HG03520 (cell line): ENCODE measurements at regions not wholly inside any gene's neighbourhood (a gene's known extent, or its start where the extent isn't known, plus 50 kb on each side); places are given as distances from the start of the nearest gene placed in this dataset.
A peak's percentile ranks its signal among the peaks of the same experiment; 100 is the strongest.
"Not testable (repeated sequence)": the region's sequence is repeated elsewhere in the genome, so short reads cannot be mapped to it uniquely, and the experiment has no call there.

ENCODE experiments used
- ATAC-seq: cut with Tn5 transposase; IDR thresholded peaks from one replicate; pipeline ENCODE4 v1.9.1; 2021; ENCODE audit warnings: mild to moderate bottlenecking, moderate library complexity; ENCODE audit not compliant: unreplicated experiment

DNA sequence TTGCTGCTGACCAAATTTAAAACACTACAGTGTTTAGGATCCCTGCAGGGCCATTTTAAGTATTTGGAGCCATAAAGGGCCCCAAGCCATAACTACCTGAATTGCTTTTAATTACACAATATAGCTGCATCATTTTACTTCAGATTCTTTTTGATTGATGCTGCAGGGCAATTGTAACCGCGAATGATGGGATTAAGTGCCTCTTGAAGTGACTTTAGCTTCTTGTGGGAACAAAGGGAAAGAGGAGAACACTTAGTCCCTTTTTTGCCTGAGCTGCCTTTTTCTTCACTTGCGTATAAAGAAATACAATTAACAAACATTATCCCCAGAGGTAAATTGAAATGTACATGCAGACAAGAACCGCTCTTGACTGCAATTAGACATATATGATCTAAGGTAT is 228.5 kb downstream of the ZIC5 start:
- no peak for ATAC-seq

DNA sequence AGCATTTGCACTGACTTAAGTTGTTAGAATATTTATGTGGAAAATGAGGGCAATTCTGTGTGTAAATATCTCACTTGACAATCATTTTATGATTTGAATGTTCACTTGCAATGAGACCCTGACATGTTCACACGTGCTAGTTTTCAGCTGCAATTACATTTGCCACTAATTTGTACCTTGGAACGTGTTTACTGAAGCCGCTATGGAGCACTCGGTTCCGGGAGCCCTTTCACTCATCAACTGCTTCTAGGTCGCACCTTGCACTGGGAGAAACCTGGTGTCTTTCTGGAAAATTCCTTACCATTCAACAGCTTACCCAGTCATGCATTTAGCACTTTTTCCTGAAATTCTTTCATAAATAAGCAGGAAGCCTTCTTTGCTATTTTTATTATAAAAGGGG is 229.6 kb downstream of the ZIC5 start:
- ATAC-seq = no peak

DNA sequence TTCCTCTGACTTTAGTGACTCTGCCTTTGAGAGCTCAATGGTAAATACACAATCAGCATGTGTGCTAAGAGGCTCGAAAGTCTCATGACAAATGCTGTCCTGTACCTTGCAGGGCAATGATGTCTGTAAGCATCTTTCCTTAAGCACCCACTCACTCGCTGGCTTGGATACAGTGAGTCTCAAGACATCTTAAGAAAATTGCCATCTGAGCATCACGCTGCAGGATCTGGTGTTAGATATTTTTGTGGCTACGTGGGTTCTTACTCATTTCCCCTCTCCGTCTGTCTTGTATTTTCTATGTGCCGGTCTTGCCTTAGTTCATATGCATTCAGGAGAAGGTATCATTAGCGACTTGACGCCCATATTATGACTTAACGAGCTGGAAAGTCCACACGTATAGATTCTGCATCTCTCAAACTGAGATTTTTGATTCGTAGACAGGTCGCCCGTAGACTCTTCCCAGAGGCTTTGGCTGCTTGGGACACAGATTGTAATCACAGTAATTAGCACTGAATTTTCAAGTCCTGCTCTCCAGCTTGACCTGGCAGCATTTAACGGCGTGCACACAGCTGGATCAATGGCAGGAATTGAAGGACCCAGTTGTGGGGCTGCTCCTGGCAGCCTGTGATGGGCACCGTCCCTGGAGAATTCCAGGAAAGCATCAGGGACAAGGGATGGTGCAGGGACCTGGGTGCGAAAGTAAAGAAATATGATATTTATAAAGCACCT is 231.2 kb downstream of the ZIC5 start:
- ATAC-seq = no peak

DNA sequence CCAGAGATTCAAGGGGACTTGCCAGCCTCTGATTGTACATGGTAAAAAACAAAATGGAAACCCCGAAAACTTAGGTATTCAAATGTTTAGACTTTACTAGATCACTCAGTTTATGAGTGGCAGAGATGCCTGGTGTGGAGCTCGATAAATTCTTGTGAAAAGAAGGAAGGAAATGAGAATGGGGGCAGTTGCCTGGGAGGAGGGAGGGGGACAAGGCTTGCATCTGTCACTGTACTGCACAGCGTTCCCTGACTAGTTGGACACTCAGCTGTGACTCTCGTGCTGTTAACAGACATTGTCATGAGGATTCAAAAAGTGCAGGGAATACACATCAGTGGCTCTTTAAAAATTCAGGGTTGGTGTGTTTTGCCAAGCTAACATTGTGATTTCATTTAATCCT is 232.9 kb downstream of the ZIC5 start:
- ATAC-seq = no peak

DNA sequence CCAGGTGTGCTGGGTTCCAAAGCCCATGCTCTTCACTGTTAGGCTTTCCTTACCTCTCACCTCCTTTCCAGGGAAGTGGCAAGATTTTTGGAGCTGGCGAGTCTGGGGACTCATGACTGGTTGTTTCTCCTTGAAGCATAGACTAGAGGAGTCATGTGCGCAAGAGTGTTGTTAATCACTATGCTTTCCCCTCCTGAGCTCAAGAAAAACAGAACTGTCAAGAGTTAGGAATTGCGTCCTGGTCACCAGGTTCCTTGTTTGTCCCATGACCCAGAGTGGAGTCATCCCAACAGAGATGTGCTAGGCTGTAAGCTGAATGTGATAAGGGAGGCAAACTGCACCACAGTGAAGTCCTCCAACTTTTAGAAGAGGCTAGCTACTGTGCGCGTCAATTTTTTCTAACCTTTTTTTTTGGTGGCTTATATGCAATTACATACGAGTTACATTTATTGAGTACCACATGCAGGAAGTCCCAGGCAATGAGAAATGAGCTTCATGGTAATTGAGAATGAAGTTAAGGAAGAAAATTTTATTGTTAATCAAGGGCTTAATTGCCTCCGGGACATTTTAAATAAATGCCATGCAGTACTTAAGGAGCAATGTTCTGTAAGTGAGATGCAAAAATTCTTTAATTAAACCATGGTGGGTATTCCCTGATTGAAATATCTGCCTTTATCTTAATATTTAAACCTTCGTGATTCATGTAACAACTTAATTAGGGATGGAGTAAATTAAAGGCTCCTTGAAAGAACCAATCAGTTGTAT is 233.9 kb downstream of the ZIC5 start:
- ATAC-seq = no peak

DNA sequence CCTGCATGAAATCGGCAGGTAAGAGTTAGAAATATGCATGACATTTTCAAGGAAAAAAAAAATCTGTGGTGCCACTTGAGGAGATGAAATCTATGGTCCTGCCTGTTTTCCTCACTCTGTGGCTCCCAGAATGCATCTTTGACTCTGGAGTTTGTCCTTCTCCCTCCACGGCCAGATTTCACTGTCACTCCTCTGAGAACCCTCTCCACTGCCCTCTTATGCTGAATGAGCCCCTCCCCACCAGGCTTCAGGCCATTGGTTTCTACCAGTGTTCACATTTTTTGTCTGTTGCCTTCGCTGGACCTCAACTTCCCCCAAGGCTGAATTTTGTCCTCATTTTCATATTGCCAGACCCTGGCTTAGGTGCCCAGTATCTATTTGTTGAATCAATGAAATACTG is 235.0 kb downstream of the ZIC5 start:
- ATAC-seq = no peak

DNA sequence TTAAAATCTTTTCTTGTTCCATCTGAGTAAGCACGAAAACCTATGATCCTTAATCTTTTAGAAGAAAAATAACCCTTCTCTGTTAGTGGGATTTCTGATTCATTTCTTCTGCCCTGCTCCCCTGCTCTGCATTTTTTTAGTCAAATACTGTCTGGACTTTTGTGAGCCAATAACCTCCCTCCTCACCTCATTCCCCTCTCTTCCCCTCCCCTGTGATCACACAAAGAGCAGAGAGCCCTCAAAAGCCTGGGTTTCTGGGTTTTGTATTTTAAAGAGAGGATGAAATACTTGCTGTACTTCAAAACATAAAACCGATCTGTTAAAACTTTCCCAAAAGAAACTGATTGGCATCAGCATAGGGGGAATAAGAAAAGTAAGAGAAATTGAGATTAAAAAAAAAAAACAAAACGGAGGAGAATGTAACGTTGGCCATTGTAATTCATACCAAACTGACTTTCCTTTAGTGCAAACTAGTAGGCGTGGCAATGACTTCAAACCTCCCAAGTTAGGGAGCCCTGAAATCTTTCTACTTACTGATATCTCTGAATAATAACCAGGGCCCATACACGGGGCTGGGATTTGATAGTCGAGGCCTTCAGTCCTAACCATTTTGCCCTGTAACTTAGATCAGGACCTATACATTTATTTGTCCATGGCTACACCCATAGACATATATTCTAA is 232.9 kb downstream of the TM9SF2 start:
- no peak for ATAC-seq

DNA sequence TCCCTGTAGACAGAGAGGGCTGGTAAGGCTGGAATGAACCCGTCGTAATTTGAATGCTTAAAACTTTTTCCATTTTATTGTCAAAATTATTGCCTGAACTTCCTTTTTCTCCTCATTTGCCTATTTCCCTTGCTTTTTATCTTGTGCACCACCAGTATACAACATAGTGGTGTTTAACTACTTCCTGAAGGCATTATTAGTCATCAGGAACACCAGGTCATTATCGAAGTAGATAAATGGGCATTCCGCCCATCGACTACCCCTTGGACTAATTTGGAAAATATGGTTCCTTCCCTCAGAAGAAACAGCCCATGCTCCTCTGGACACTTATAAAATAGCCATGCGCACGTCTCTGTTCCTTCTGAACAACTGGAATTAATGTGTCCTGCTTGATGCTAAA is 232.1 kb downstream of the TM9SF2 start:
- no peak for ATAC-seq

DNA sequence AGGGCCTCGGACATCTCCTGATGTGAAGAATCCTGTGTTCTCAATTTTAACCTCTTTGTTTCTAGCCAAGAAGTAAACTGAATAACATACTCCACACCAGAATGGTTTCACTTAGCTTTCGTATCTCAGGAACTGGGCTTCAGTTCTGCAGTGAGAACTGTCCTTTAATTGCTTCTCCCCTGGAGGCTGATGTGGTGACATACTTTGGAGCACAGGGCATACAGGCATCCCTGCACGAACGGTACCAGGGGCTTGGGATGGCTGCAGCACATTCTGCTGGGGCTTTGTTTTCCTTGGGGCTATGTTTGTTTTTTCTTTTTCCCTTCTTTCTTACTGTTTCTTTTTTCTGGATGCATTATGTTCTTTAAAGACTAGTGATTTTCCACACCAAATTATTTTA is 230.5 kb downstream of the TM9SF2 start:
- ATAC-seq = no peak

DNA sequence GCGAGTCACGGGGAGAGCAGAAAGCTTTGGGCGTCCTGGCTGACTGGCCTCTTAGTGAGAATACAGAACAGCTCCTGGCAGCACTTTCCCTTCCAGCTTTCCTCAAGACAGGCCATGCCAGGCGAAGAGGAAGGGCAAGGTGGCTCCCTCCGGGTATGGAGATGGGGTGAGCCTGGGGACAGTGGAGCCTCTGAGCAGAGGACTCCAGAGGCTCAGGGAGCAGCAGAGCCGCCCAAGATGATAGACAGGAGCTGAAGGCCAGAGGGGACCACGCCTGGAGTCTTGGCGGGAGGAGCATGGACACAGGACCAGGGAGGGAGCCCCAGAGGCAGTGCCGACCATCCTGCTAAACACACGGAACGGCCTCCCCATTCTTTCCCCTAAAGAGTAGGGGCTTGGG is 229.1 kb downstream of the TM9SF2 start:
- ATAC-seq = no peak

DNA sequence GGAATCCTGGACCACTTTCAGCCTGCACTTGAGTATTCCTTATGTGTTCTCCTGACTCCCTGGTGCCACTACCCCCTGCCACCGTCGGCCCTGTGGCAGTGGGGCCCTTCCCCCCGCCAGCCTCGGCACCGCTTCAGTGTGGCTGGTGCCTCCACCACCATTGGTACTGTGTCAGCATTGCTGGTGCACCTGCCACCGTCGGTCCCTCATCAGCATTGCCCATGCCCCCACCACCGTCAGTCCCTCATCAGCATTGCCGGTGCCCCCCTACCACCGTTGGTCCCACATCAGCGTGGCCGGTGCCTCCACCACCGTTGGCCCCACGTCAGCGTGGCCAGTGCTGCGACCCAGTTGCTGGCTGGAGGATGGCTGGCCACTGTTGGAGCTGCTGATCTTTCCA is 228.5 kb downstream of the TM9SF2 start:
- ATAC-seq = no peak

DNA sequence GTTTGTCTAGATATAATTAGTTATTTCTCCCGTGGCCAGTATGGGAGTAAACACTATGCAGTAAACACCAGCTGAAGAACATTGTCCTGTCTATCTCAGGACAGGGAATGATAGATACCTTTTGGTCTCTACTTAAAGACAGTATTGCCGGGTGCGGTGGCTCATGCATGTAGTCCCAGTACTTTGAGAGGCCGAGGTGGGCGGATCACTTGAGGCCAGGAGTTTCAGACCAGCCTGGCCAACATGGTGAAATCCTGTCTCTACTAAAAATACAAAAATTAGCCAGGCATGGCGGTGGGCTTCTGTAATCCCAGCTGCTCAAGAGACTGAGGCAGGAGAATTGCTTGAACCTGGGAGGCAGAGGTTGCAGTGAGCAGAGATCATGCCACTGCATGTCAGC is 226.4 kb downstream of the TM9SF2 start:
- not testable (repeated sequence) for ATAC-seq

DNA sequence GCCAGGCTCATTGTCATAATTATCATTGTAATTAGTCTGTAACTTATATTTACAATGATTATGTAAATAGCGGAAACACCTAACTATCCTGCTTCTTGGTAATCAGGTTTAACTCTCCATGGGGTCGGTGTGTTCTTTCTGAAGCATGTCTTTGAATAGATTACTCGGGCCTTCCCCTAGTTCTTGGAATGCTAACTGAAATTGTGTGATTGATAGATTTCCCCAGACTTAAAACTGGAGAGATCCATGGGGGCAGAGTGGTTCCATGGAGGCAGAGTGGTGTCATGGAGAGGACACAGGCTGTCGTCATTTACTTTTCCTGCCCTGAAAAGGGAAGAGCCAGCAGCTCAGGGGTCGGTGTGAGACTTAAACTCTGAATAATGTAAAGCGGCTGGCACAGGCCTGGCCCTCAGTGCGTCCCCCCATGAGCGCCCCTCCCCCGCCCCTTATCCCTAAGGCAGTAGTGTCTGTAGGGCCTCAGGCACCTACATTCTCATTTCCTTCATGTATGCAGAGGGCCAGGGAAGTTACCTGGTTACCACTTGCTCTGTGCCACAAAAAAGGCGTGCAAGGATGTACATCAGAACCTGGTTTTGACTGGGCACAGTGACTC is 225.1 kb downstream of the TM9SF2 start:
- no peak for ATAC-seq

DNA sequence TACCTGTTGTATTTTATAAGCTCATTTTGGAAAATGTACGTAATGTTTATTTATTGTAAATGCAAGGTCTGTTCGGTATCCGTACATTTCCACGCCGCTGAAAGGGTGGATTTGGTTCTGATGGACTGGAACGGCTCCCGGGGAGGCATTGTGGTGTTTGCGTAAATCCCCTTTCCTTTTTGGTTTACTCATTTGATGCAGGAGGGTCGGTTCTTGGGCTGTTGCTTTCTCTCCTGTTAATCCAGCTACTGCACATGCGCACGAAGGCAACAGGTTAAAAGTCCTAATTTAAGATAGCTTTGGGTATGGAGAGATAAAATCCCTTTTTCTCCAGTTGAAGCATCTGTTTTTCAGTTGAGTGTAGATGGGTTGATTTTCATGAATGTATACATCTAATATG is 224.4 kb downstream of the TM9SF2 start:
- ATAC-seq = no peak

DNA sequence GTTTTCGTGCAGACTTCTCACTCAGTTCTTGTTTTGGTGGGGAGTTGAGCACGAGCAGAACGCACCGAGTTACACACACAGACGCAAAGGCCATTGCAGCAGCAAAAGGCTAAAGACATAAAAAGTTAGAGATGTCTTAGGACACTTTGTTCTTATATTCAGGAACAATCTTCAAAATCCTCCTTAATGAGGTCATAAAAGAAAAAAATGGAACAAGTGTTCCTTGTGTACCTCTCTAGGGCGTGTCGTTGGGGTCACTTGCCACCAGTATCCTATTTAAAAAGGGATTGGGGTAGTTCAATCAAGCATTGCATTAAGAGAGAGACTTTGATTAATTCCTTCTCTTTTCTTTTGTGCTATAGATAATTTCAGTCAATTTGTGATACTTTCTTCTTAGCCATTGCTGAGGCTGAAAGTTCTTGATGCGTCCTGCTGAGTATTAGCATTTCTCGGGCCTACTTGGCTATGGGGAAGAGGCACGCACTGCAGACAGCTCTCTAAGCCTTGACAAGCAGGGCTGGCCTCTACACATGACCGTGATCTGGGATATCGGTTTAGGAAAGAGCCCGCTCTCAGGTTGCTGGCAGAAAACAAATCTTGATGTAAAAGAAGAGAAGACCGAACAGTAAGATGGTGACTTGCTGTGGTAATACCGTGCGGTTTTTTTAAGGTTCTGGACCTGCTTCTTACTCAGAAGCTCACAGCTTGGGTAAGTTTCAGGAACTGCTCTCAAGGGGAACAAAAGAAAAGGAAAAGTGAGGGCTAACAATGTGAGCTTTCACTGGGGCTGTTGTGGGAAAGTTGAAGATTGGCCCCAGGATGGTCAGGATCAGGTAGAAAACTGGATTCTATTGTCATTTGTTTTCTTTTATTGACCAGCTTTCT is 223.6 kb downstream of the TM9SF2 start:
- peak; percentile 85 for ATAC-seq

DNA sequence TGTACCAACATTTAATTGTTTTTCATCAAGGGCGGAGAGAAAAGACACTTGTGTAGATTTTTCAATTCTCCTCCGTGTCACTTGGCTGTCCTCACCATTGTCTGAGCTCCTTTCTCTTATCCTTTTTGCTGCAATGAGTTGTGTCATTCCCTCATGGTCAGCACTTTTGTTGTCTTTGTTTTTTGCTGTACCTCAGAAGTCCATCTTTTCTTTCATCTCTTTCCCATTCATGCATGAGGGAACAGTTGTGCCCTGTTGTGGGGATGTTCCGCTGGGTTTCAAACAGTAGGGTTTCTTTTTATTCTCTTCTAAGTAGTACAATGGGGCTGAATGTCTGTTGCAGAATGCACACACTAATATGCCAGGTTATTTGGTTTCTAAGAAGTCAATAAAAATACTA is 222.6 kb downstream of the TM9SF2 start:
- ATAC-seq = no peak

DNA sequence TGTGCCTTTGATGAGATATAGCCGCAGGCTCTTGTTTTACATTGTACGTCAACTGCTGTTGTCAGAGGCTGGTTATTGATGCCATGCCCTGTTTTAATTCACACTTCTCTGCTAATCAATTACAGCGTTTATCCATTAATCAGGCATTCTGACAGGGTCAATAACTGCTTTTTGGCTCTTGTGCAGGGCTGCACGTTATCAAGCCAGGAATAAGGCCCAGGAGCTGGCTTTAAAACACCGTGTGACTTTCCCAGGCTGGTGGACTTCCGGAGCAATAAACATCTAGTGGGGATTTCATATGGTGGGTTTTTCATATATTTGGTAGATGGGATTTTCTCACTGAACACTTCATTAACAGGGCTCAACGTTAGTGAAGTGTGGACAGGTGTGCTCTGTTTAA is 221.7 kb downstream of the TM9SF2 start:
- no peak for ATAC-seq

DNA sequence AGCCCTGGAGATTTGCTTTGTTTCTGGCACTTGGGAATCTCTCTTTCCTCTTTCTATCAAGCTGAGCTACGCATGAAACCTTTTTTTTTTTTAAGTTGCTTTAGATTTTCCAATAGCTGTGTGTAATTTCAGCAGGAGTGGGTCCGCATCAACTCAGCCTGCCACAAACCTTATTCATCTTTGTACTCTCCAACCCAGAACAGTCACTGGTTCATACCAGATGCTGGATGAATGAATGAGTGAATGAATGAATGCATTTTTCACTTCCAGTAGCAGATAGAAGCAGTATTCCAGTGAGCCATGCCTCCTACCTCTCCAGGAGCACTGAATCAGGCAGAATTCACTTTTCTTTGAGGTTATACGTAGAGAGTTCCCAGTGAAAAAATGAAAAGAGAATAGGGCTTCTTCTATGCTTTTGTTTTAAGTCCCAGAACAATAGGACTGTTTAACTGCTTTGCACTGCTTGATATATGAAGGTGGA is 221.1 kb downstream of the TM9SF2 start:
- no peak for ATAC-seq

DNA sequence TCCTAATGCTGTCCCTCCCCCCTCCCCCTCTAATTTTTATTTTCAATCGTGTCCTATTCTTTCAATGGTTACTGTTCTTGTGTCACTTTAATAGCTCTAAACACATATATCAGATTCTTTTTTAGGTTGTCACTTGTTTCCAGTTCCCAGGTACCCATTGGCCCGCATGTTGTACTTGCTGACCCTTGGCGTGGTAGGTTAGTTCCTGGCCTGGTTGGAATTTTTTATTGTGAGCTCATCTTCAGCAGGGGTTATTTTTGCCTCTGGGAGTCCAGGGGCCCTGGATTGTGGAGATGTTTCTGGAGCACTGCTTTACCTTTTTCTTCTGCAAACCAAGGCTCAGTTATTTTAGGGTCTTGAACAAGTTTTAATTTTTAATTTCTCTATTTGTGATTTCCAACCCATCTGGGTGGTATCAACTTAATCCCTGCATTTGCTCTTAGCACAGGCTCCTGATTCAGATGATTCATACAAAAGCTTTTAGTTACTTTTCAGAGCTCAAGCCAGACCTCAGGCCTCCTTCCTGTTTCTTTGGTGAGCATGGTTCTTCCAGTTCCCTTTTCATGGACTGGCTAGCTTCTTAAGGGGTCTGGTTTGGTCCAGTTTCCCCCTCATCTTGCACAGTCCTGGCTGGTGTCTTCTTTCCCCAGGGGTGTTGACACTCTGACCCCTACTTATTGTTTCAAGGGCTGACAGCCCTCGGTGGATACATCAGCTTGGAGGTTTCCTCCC is 220.5 kb downstream of the TM9SF2 start:
- no peak for ATAC-seq
